Adrenal gland (tissue), 9 donors: ENCODE measurements at regions not wholly inside any gene's neighbourhood (a gene's known extent, or its start where the extent isn't known, plus 50 kb on each side); places are given as distances from the start of the nearest gene placed in this dataset.

Experiments used
- DNase-seq, 7 donors: peaks; one replicate each; pipeline ENCODE4 v3.0.0-alpha.2; 2019 to 2020
- H3K27ac ChIP-seq, 5 donors: fragments of 200-600 bp; sonication (generic) in 4 of 5; 1 replicate in 3 of 5; 2 replicates in 2 of 5; pipeline versions ENCODE4 v1.5.1 to v1.8.0; 2016 to 2020; ENCODE audit warnings: mild to moderate bottlenecking in 1 of 5
- H3K27me3 ChIP-seq: fragments of 200-600 bp; 2 replicates; pipeline ENCODE4 v1.8.0; 2021
- H3K36me3 ChIP-seq, 2 donors: fragments of 200-600 bp; replicated peaks in 1 of 2; 1 replicate in 1 of 2; 2 replicates in 1 of 2; pipeline versions ENCODE4 v1.5.1 to v1.8.0; 2018 to 2022
- H3K4me1 ChIP-seq, 2 donors: fragments of 200-600 bp; replicated peaks in 1 of 2; 1 replicate in 1 of 2; 2 replicates in 1 of 2; pipeline versions ENCODE4 v1.5.1 to v1.8.0; 2018 to 2021
- H3K4me3 ChIP-seq, 4 donors: fragments of 200-600 bp; sonication (generic) in 3 of 4; one replicate each; pipeline ENCODE4 v1.5.1; 2016 to 2018
- H3K9me3 ChIP-seq, 3 donors: fragments of 200-600 bp; sonication (generic) in 1 of 3; replicated peaks in 1 of 3; 1 replicate in 2 of 3; 2 replicates in 1 of 3; pipeline versions ENCODE4 v1.5.1 to v1.8.0; 2016 to 2021
- POLR2A ChIP-seq, 2 donors: fragments of 450-650 bp; IDR thresholded peaks; one replicate each; pipeline ENCODE4 v1.6.1; 2017; ENCODE audit warnings: antibody characterized with exemption in 2 of 2, mild to moderate bottlenecking in 2 of 2, moderate library complexity in 1 of 2
- WGBS, 4 donors: extraction: QIAGEN DNeasy Blood & Tissue Kit in 2 of 4; methylation state at CpG; one replicate each; pipeline versions ENCODE4 v1.1.5 to v1.1.7; 2013 to 2017; 5-methylcytosine and 5-hydroxymethylcytosine counted together
- intact Hi-C, 2 donors: fragments of 100-400 bp; cut with DNase I; formaldehyde crosslinking; loops; one replicate each; pipeline versions ENCODE4 v1.14.1 to v1.15.0; 2022 to 2023
- TF ChIP-seq, protein P1 (sequence below), 6 experiments: fragments of 450-650 bp in 4 of 6; fragments of 200-600 bp in 2 of 6; sonication (generic) in 1 of 6; IDR thresholded peaks; 1 replicate in 5 of 6; 2 replicates in 1 of 6; pipeline versions ENCODE4 v1.5.1 to v1.8.0; 2016 to 2021; ENCODE audit warnings: antibody characterized with exemption in 6 of 6, mild to moderate bottlenecking in 2 of 6, moderate library complexity in 1 of 6
- donor health status: healthy with polysubstance abuse.
- donor health status: Bipolar disorder and iron deficiency.
- donor health status: DM: yes; HTN: yes; CAD: no.
- donor health status: DM: no; HTN: no; CAD: no.
- donor health status: DM: no; HTN: no; CAD: no.

DNA sequence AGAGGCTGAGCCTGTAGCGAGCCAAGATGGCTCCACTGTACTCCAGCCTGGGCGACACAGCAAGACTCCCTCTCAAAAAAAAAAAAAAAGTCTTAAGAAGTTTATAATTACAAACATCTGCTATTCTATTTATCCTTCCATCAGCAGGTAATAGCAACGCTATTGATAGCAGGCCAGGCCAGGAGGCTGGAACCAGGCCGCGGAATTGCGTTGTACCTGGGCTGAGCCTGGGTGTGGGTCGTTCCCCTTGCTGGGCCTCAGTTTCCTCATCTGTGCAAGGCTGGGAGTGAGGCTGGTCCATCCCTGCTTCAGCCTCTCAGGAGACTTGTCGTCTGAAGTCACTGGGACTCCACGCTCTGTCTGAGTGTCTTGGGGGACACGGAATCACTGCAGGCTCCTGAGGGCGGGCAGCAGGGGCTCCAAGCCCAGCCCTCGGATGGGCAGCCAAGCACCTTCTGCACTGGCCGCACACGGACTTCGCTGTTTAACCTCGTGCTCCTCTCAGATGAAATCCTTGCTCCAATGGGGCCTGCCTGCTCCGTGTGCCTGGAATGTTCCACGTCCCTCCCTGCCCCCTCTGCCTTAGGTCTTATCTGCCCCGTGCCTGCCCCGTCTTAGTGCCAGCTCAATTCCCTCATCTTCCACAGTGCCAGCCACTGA lies 103.9 kb upstream of the C1orf174 start:
- intact Hi-C loops = no loop called here
- DNase-seq = no peak
- Histone ChIP-seq H3K4me1 (no peaks in the 10 kb centered on the region), H3K9me3 (no peaks in the 10 kb centered on the region), H3K36me3 (no peaks in the 10 kb centered on the region), H3K4me3 (no peak overlapping the region), H3K27ac (no peak overlapping the region), H3K27me3 (peaks cover 4% of the 10 kb centered on the region)
- TF ChIP-seq, protein P1, sequence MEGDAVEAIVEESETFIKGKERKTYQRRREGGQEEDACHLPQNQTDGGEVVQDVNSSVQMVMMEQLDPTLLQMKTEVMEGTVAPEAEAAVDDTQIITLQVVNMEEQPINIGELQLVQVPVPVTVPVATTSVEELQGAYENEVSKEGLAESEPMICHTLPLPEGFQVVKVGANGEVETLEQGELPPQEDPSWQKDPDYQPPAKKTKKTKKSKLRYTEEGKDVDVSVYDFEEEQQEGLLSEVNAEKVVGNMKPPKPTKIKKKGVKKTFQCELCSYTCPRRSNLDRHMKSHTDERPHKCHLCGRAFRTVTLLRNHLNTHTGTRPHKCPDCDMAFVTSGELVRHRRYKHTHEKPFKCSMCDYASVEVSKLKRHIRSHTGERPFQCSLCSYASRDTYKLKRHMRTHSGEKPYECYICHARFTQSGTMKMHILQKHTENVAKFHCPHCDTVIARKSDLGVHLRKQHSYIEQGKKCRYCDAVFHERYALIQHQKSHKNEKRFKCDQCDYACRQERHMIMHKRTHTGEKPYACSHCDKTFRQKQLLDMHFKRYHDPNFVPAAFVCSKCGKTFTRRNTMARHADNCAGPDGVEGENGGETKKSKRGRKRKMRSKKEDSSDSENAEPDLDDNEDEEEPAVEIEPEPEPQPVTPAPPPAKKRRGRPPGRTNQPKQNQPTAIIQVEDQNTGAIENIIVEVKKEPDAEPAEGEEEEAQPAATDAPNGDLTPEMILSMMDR (IDR thresholded peaks at IDR 0.05) = no peak
- TF ChIP-seq POLR2A (IDR thresholded peaks at IDR 0.05) = no peak
- WGBS, 4 donors = 63 to 79% (median 75%) methylated on average over 18 to 20 of the region's 20 CpGs

DNA sequence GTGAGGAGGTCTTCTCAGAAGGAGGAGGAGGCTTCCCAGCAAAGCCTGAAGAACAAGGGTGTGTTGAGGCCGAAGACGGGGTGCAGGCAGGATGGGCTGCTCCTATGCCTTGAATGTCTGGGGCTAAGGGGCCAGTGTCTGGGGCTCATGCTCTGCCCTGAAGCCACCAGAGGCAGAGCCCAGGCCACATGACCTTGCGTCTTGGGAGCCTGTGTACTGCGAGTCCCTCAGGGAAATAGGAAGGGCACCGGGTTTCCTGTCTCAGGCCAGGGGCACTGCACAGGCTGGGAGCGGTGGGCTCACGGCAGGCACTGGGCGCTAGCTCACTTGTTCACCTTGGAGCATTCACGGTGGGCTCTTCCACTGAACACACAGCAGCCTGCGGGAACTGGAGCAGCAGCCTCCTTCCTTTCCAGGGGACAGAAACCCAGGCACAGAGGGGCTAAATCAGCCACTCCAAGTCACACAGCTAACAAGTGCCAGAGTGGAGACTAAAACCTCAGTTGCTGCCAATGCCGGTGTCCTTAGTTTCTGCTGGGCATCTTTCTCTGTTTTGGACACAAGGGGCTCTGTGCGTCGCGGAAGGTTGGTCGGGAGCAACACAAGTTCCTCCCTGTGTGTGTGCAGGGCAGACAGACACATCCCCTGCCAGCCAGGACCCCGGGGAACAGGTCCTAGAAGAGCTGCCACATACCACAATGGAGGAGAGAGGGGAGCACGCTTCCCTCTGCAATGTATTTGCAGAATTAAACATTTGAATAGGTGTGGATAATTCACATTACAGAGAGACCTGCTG lies 104.8 kb upstream of the C1orf174 start:
- peaks cover 4% of the 10 kb centered on the region for H3K27me3 ChIP-seq
- no peak for TF ChIP-seq POLR2A (IDR thresholded peaks at IDR 0.05)
- TF ChIP-seq, protein P1 (IDR thresholded peaks at IDR 0.05) = no peak
- no peak for DNase-seq
- H3K36me3 ChIP-seq = no peaks in the 10 kb centered on the region
- no peak overlapping the region for H3K27ac ChIP-seq
- H3K4me1 ChIP-seq = no peaks in the 10 kb centered on the region
- 56 to 68% (median 64%) methylated on average over 10 to 17 of the region's 17 CpGs for WGBS, 4 donors
- no peak overlapping the region for H3K4me3 ChIP-seq
- H3K9me3 ChIP-seq = no peaks in the 10 kb centered on the region
- intact Hi-C loops = no loop called here

DNA sequence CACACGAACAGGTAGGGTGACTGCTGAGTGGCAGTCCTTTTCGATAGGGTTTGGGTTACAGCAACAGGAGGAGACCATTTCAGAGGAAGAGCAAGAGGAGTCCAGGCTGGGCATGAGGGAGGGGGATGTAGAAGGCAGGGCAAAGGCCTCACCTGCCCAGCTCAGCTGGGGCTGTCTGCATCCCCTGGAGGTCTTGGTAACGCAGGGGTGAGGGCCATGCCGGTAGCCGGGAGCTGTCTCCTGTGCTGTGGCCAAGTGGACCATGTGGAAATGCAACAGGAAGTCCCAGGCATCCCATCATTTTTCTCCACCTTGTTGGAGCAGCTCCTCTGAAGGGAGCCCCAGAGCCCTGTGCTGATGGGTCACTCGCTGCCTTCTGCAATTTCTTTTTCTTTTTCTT lies 105.4 kb upstream of the C1orf174 start:
- intact Hi-C loops = no loop called here
- TF ChIP-seq, protein P1 (IDR thresholded peaks at IDR 0.05) = no peak
- Histone ChIP-seq H3K27me3 (no peaks in the 10 kb centered on the region), H3K4me3 (no peak overlapping the region), H3K27ac (no peak overlapping the region), H3K36me3 (no peaks in the 10 kb centered on the region), H3K9me3 (no peaks in the 10 kb centered on the region), H3K4me1 (no peaks in the 10 kb centered on the region)
- WGBS, 4 donors = 69 to 82% (median 72%) methylated on average over 6 of the region's 6 CpGs
- DNase-seq = no peak

DNA sequence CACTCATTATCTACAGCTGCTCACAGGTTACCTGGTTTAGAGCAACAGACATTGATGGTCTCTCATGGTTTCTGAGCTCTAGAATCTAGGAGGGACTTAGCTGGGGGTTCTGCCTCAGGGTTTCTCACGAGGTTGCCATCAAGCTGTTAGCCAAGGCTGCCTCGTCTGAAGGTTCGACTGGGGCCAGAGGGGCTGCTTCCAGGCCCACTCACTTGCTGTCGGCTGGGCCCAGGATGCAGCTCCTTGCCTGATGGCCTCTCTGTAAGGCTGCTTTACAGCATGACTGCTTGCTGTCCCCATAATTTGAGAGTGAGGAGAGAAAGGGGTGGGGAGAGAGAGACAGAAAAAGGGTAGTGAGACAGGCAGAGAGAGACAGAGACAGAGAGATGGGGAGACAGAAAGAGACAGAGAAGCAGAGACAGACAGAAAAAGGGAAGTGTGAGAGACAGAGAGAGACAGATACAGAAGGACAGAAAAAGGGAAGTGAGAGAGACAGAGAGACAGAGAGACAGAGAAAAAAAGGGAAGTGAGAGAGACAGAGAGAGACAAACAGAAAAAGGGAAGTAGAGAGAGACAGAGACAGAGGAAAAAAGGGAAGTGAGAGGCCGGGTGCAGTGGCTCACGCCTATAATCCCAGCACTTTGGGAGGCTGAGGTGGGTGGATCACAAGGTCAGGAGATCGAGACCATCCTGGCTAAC lies 106.8 kb upstream of the C1orf174 start:
- no peak overlapping the region for H3K27ac ChIP-seq
- no peak for DNase-seq
- TF ChIP-seq, protein P1 (IDR thresholded peaks at IDR 0.05) = no peak
- no peak for TF ChIP-seq POLR2A (IDR thresholded peaks at IDR 0.05)
- 51 to 77% (median 66%) methylated on average over 4 to 7 of the region's 7 CpGs for WGBS, 4 donors
- no peaks in the 10 kb centered on the region for H3K9me3 ChIP-seq
- H3K36me3 ChIP-seq = no peaks in the 10 kb centered on the region
- no peaks in the 10 kb centered on the region for H3K27me3 ChIP-seq
- intact Hi-C loops = no loop called here
- H3K4me3 ChIP-seq = no peak overlapping the region
- H3K4me1 ChIP-seq = no peaks in the 10 kb centered on the region
